ENCODE measurements at regions not wholly inside any gene's neighbourhood (a gene's known extent, or its start where the extent isn't known, plus 50 kb on each side); places are given as distances from the start of the nearest gene placed in this dataset.
"Not testable (repeated sequence)": the region's sequence is repeated elsewhere in the genome, so short reads cannot be mapped to it uniquely, and the experiment has no call there.

- Histone ChIP-seq H3K36me3 (ENCODE audit: insufficient read depth, low read length) (no peaks in the 10 kb centered on the region), H3K4me3 (ENCODE audit: low read length) (no peak overlapping the region), H3K9me3 (ENCODE audit: insufficient read depth, low read depth, low read length) (no peaks in the 10 kb centered on the region), H3K4me1 (ENCODE audit: insufficient read depth, low read length) (peaks cover 15% of the 10 kb centered on the region), H3K27ac (ENCODE audit: low read depth, low read length) (no peak overlapping the region), H3K27me3 (ENCODE audit: insufficient read depth, low read length) (no peaks in the 10 kb centered on the region), H3K9ac (ENCODE audit: low read depth, low read length) (no peak overlapping the region)
- 92% methylated on average over 1 of the region's 2 CpGs for WGBS
These were observed 231.8 kb upstream of the CACNA2D1 start for GRCh38 chr7:82675396-82675795.

- no CpG with 5 or more reads among the region's 1 CpG for WGBS
These were observed 230.7 kb upstream of the CACNA2D1 start for GRCh38 chr7:82674268-82674667.

GRCh38 chr7:82672078-82672477, 228.5 kb upstream of the CACNA2D1 start:
- H3K27ac ChIP-seq (ENCODE audit: low read depth, low read length), result no peak overlapping the region
- no peak overlapping the region for H3K4me3 ChIP-seq (ENCODE audit: low read length)
- WGBS, result no CpG with 5 or more reads among the region's 2 CpGs
- no peaks in the 10 kb centered on the region for H3K36me3 ChIP-seq (ENCODE audit: insufficient read depth, low read length)
- H3K4me1 ChIP-seq (ENCODE audit: insufficient read depth, low read length), result no peaks in the 10 kb centered on the region
- no peaks in the 10 kb centered on the region for H3K9me3 ChIP-seq (ENCODE audit: insufficient read depth, low read depth, low read length)
- no peak overlapping the region for H3K9ac ChIP-seq (ENCODE audit: low read depth, low read length)
- no peaks in the 10 kb centered on the region for H3K27me3 ChIP-seq (ENCODE audit: insufficient read depth, low read length)

More at GRCh38 chr7:82674268-82674667, 230.7 kb upstream of the CACNA2D1 start:
- no peaks in the 10 kb centered on the region for H3K9me3 ChIP-seq (ENCODE audit: insufficient read depth, low read depth, low read length)
- no peaks in the 10 kb centered on the region for H3K27me3 ChIP-seq (ENCODE audit: insufficient read depth, low read length)
- H3K4me3 ChIP-seq (ENCODE audit: low read length), result no peak overlapping the region
- no peak overlapping the region for H3K27ac ChIP-seq (ENCODE audit: low read depth, low read length)
- peaks cover 15% of the 10 kb centered on the region for H3K4me1 ChIP-seq (ENCODE audit: insufficient read depth, low read length)
- H3K9ac ChIP-seq (ENCODE audit: low read depth, low read length), result no peak overlapping the region
- no peaks in the 10 kb centered on the region for H3K36me3 ChIP-seq (ENCODE audit: insufficient read depth, low read length)

- H3K9ac ChIP-seq (ENCODE audit: low read depth, low read length), result no peak overlapping the region
- WGBS, result 95% methylated on average over 1 of the region's 1 CpG
- no peak overlapping the region for H3K27ac ChIP-seq (ENCODE audit: low read depth, low read length)
- H3K36me3 ChIP-seq (ENCODE audit: insufficient read depth, low read length), result no peaks in the 10 kb centered on the region
- no peaks in the 10 kb centered on the region for H3K27me3 ChIP-seq (ENCODE audit: insufficient read depth, low read length)
- H3K4me1 ChIP-seq (ENCODE audit: insufficient read depth, low read length), result no peaks in the 10 kb centered on the region
- no peaks in the 10 kb centered on the region for H3K9me3 ChIP-seq (ENCODE audit: insufficient read depth, low read depth, low read length)
- no peak overlapping the region for H3K4me3 ChIP-seq (ENCODE audit: low read length)
These were observed 225.6 kb upstream of the CACNA2D1 start for GRCh38 chr7:82669141-82669540.

GRCh38 chr7:82668676-82669075, 225.1 kb upstream of the CACNA2D1 start:
- WGBS, result 95% methylated on average over 2 of the region's 2 CpGs
- Histone ChIP-seq H3K9ac (ENCODE audit: low read depth, low read length) (no peak overlapping the region), H3K4me3 (ENCODE audit: low read length) (no peak overlapping the region), H3K4me1 (ENCODE audit: insufficient read depth, low read length) (no peaks in the 10 kb centered on the region), H3K27me3 (ENCODE audit: insufficient read depth, low read length) (no peaks in the 10 kb centered on the region), H3K27ac (ENCODE audit: low read depth, low read length) (no peak overlapping the region), H3K36me3 (ENCODE audit: insufficient read depth, low read length) (no peaks in the 10 kb centered on the region), H3K9me3 (ENCODE audit: insufficient read depth, low read depth, low read length) (no peaks in the 10 kb centered on the region)

- no peak overlapping the region for H3K9ac ChIP-seq (ENCODE audit: low read depth, low read length)
- no peak overlapping the region for H3K27ac ChIP-seq (ENCODE audit: low read depth, low read length)
- no peaks in the 10 kb centered on the region for H3K27me3 ChIP-seq (ENCODE audit: insufficient read depth, low read length)
- WGBS, result 90% methylated on average over 5 of the region's 5 CpGs
- H3K4me3 ChIP-seq (ENCODE audit: low read length), result no peak overlapping the region
- H3K9me3 ChIP-seq (ENCODE audit: insufficient read depth, low read depth, low read length), result no peaks in the 10 kb centered on the region
- H3K36me3 ChIP-seq (ENCODE audit: insufficient read depth, low read length), result no peaks in the 10 kb centered on the region
- no peaks in the 10 kb centered on the region for H3K4me1 ChIP-seq (ENCODE audit: insufficient read depth, low read length)
These were observed 222.5 kb upstream of the CACNA2D1 start for GRCh38 chr7:82665966-82666507.

- no peaks in the 10 kb centered on the region for H3K36me3 ChIP-seq (ENCODE audit: insufficient read depth, low read length)
- WGBS, result 100% methylated on average over 1 of the region's 1 CpG
- H3K4me1 ChIP-seq (ENCODE audit: insufficient read depth, low read length), result no peaks in the 10 kb centered on the region
- no peak overlapping the region for H3K9ac ChIP-seq (ENCODE audit: low read depth, low read length)
- peaks cover 4% of the 10 kb centered on the region; the same call in 1 of the 2 replicates for H3K9me3 ChIP-seq (ENCODE audit: insufficient read depth, low read depth, low read length)
- no peak overlapping the region for H3K27ac ChIP-seq (ENCODE audit: low read depth, low read length)
- H3K4me3 ChIP-seq (ENCODE audit: low read length), result no peak overlapping the region
- no peaks in the 10 kb centered on the region; the same call in 1 of the 2 replicates for H3K27me3 ChIP-seq (ENCODE audit: insufficient read depth, low read length)
These were observed 212.4 kb upstream of the CACNA2D1 start for GRCh38 chr7:82655965-82656364.

GRCh38 chr7:82650095-82650494, 206.5 kb upstream of the CACNA2D1 start:
- H3K9ac ChIP-seq (ENCODE audit: low read depth, low read length); H3K27ac ChIP-seq (ENCODE audit: low read depth, low read length); H3K36me3 ChIP-seq (ENCODE audit: insufficient read depth, low read length); H3K4me1 ChIP-seq (ENCODE audit: insufficient read depth, low read length); H3K4me3 ChIP-seq (ENCODE audit: low read length); H3K27me3 ChIP-seq (ENCODE audit: insufficient read depth, low read length): not testable (repeated sequence)
- H3K9me3 ChIP-seq (ENCODE audit: insufficient read depth, low read depth, low read length), result peaks cover 16% of the 10 kb centered on the region; the same call in 1 of the 2 replicates
- 95% methylated on average over 10 of the region's 10 CpGs for WGBS

- Histone ChIP-seq H3K4me3 (ENCODE audit: low read length) (no peak overlapping the region), H3K4me1 (ENCODE audit: insufficient read depth, low read length) (no peaks in the 10 kb centered on the region), H3K9me3 (ENCODE audit: insufficient read depth, low read depth, low read length) (no peaks in the 10 kb centered on the region), H3K27me3 (ENCODE audit: insufficient read depth, low read length) (no peaks in the 10 kb centered on the region), H3K9ac (ENCODE audit: low read depth, low read length) (no peak overlapping the region), H3K27ac (ENCODE audit: low read depth, low read length) (no peak overlapping the region), H3K36me3 (ENCODE audit: insufficient read depth, low read length) (no peaks in the 10 kb centered on the region)
- 82% methylated on average over 1 of the region's 1 CpG for WGBS
These were observed 190.0 kb upstream of the CACNA2D1 start for GRCh38 chr7:82633592-82633991.

- no peaks in the 10 kb centered on the region for H3K27me3 ChIP-seq (ENCODE audit: insufficient read depth, low read length)
- H3K27ac ChIP-seq (ENCODE audit: low read depth, low read length), result no peak overlapping the region
- no peak overlapping the region for H3K4me3 ChIP-seq (ENCODE audit: low read length)
- 96% methylated on average over 2 of the region's 3 CpGs for WGBS
- H3K4me1 ChIP-seq (ENCODE audit: insufficient read depth, low read length), result no peaks in the 10 kb centered on the region
- H3K9ac ChIP-seq (ENCODE audit: low read depth, low read length), result no peak overlapping the region
- H3K36me3 ChIP-seq (ENCODE audit: insufficient read depth, low read length), result no peaks in the 10 kb centered on the region
- H3K9me3 ChIP-seq (ENCODE audit: insufficient read depth, low read depth, low read length), result no peaks in the 10 kb centered on the region
These were observed 188.4 kb upstream of the CACNA2D1 start for GRCh38 chr7:82631998-82632397.

GRCh38 chr7:82629583-82629982, 186.0 kb upstream of the CACNA2D1 start:
- no peaks in the 10 kb centered on the region for H3K27me3 ChIP-seq (ENCODE audit: insufficient read depth, low read length)
- WGBS, result 100% methylated on average over 2 of the region's 3 CpGs
- no peaks in the 10 kb centered on the region for H3K36me3 ChIP-seq (ENCODE audit: insufficient read depth, low read length)
- no peak overlapping the region for H3K27ac ChIP-seq (ENCODE audit: low read depth, low read length)
- H3K9me3 ChIP-seq (ENCODE audit: insufficient read depth, low read depth, low read length), result no peaks in the 10 kb centered on the region
- H3K9ac ChIP-seq (ENCODE audit: low read depth, low read length), result no peak overlapping the region
- H3K4me1 ChIP-seq (ENCODE audit: insufficient read depth, low read length), result no peaks in the 10 kb centered on the region
- no peak overlapping the region for H3K4me3 ChIP-seq (ENCODE audit: low read length)

- 93% methylated on average over 2 of the region's 2 CpGs for WGBS
- no peak overlapping the region for H3K4me3 ChIP-seq (ENCODE audit: low read length)
- H3K36me3 ChIP-seq (ENCODE audit: insufficient read depth, low read length), result no peaks in the 10 kb centered on the region
- no peak overlapping the region for H3K27ac ChIP-seq (ENCODE audit: low read depth, low read length)
- no peak overlapping the region for H3K9ac ChIP-seq (ENCODE audit: low read depth, low read length)
- H3K4me1 ChIP-seq (ENCODE audit: insufficient read depth, low read length), result no peaks in the 10 kb centered on the region
- H3K27me3 ChIP-seq (ENCODE audit: insufficient read depth, low read length), result no peaks in the 10 kb centered on the region
- no peaks in the 10 kb centered on the region for H3K9me3 ChIP-seq (ENCODE audit: insufficient read depth, low read depth, low read length)
These were observed 181.8 kb upstream of the CACNA2D1 start for GRCh38 chr7:82625377-82625776.

All from HUES64 (cell line).